LNCaP clone FGC (cell line): ENCODE measurements at regions not wholly inside any gene's neighbourhood (a gene's known extent, or its start where the extent isn't known, plus 50 kb on each side); places are given as distances from the start of the nearest gene placed in this dataset.

Experiments used
- DNase-seq: peaks from one replicate; pipeline ENCODE4 v3.0.0-alpha.2; 2011; ENCODE audit warnings: low read depth
- H3K4me3 ChIP-seq: 2 replicates; pipeline ENCODE4 v1.5.1; 2011; ENCODE audit warnings: mild to moderate bottlenecking, low read depth, low read length, control low read depth
- CTCF ChIP-seq: IDR thresholded peaks from 2 replicates; pipeline ENCODE4 v1.5.1; 2012; ENCODE audit warnings: mild to moderate bottlenecking; ENCODE audit not compliant: control insufficient read depth, insufficient read depth; ENCODE audit errors: extremely low read depth

- TF ChIP-seq CTCF: no peak
Observed at GRCh38 chr12:47321436-47321835, 241.7 kb upstream of the AMIGO2 start.

DNA sequence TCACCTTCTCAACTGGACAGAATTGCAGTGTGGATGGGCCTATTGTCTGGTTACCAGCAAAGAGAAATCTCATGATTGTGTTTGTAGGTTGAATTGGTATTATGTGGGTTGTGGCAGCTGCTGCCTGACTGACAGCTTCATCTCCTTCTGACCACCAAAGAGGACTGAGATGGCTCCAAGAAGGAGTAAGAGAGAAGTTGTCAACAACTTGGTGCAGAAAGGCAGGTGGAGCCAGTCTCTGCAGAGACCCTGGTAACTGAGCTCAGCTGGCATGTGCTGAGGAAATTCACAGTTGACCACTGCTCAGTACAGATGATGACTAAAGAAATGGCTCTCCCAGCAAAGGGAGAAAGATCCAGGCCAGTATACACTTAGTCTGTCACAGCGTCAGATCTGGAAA is 240.0 kb upstream of the AMIGO2 start:
- TF ChIP-seq CTCF: no peak
- DNase-seq: no peak
- H3K4me3 ChIP-seq: no peak overlapping the region

More at GRCh38 chr12:47321436-47321835, 241.7 kb upstream of the AMIGO2 start:
- no peak overlapping the region for H3K4me3 ChIP-seq
- no peak for DNase-seq

- TF ChIP-seq CTCF: no peak
- H3K4me3 ChIP-seq: no peak overlapping the region
- no peak for DNase-seq
Observed at GRCh38 chr12:47318963-47319362, 239.2 kb upstream of the AMIGO2 start.

DNA sequence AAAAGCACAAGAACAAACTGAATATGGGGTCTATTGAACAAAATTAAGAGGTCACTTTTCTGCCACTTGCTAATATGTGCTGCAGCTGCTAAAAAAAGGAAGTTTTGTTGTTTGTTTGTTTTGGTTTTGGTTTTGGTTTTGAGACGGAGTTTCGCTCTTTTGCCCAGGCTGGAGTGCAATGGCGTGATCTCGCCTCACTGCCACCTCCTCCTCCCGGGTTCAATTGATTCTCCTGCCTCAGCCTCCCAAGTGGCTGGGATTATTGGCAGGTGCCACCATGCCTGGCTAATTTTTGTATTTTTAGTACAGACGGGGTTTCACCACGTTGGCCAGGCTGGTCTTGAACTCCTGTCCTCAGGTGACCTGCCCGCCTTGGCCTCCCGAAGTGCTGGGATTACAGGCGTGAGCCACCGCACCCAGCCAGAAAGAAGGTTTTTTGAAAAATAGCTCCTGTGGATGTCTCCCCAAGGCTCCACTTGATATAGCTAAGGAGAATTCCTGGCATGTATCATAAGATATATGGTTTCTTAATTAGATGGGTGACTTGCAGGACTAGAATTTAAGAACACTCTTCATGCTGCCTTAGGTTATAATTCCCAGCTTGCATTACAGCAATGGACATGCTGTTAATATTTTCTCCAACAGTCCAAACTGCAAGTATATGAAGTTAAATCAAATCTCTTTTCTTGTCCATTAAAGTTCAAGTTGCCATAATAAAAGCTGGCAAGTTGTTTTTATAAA is 237.6 kb upstream of the AMIGO2 start:
- no peak overlapping the region for H3K4me3 ChIP-seq
- TF ChIP-seq CTCF: no peak
- no peak for DNase-seq

GRCh38 chr12:47316609-47317049 is 236.9 kb upstream of the AMIGO2 start:
- H3K4me3 ChIP-seq: no peak overlapping the region
- no peak for TF ChIP-seq CTCF
- DNase-seq: peak; percentile 36

DNA sequence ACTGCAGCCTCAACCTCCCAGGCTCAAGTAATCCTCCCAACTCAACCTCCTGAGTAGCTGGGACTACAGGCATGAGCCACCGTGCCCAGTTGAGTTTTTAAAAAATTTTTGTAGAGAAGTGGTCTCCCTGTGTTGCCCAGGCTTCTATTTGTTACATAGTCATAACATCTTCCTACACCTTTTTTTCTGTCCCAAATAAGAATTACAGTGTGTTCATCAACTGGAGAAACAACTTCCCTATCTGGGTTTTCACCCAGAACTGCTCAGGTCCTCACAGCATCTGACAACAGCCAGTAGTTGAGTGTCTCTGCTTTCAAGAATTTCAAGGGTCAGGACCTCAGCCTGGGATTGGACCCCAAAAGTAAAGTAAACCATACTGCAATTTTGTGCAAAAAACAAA is 235.2 kb upstream of the AMIGO2 start:
- no peak for TF ChIP-seq CTCF
- H3K4me3 ChIP-seq: no peak overlapping the region
- DNase-seq: no peak
